ENCODE measurements at regions not wholly inside any gene's neighbourhood (a gene's known extent, or its start where the extent isn't known, plus 50 kb on each side); places are given as distances from the start of the nearest gene placed in this dataset.

- TF ChIP-seq TCF12 (IDR thresholded peaks at IDR 0.05; ENCODE audit: low read depth) (no peak), EP300 (IDR thresholded peaks at IDR 0.05; ENCODE audit: borderline replicate concordance) (no peak), CEBPB (IDR thresholded peaks at IDR 0.05) (no peak), TAF1 (IDR thresholded peaks at IDR 0.05; ENCODE audit: low read depth) (no peak)
Measured at GRCh38 chr15:38059665-38060064, 125.2 kb downstream of the TMCO5A start.
